HepG2 (cell line): ENCODE measurements at regions not wholly inside any gene's neighbourhood (a gene's known extent, or its start where the extent isn't known, plus 50 kb on each side); places are given as distances from the start of the nearest gene placed in this dataset.
"Not testable (repeated sequence)": the region's sequence is repeated elsewhere in the genome, so short reads cannot be mapped to it uniquely, and the experiment has no call there.

ENCODE experiments used
- ATAC-seq: fragments of 200-7000 bp; cut with Tn5 transposase; 3 replicates; pipeline ENCODE4 v1.9.1; 2020; ENCODE audit warnings: mild to moderate bottlenecking, moderate library complexity
- BruUV-seq: library from RNA; stranded (reverse); fragments of 400-500 nt; replicated peaks from 2 replicates; lab custom pipeline; 2021; lab: Mats Ljungman, UMichigan
- CTCF ChIA-PET: fragments of 300-600 bp; formaldehyde crosslinking; extraction: SDS; loops from one replicate; lab custom pipeline; 2021; ENCODE audit warnings: low total read pairs, inconsistent platforms, low intra/inter-chr PET ratio; lab: Yijun Ruan, JAX
- POLR2A ChIA-PET: fragments of 350-600 bp; sonication (Branson Sonifier 250); formaldehyde crosslinking; loops from one replicate; lab custom pipeline; 2020; ENCODE audit warnings: antibody characterized with exemption, inconsistent platforms; lab: Yijun Ruan, JAX
- DNase-seq: peaks from one replicate; pipeline ENCODE4 v3.0.0-alpha.2; 2015; ENCODE audit warnings: low spot score
- FAIRE-seq: peaks from 3 replicates; lab custom pipeline; 2011; peaks lifted over from hg19 to GRCh38; lab: Jason Lieb, UNC
- H2AFZ ChIP-seq: one replicate; pipeline ENCODE4 v1.6.1; 2011; ENCODE audit warnings: low read length, inconsistent platforms
- H3K27ac ChIP-seq: fragments of 300-600 bp; 3 replicates; pipeline ENCODE4 v1.8.0; 2011; ENCODE audit warnings: mixed run types, mild to moderate bottlenecking, mixed read lengths, low read length, inconsistent platforms; ENCODE audit not compliant: insufficient read depth; ENCODE audit errors: extremely low read length
- H3K27me3 ChIP-seq, 2 experiments: fragments of 200-600 bp in 1 of 2; 2 replicates in 1 of 2; 3 replicates in 1 of 2; pipeline versions ENCODE4 v1.6.0 to v1.8.0; 2011; ENCODE audit warnings: low read length in 2 of 2, mild to moderate bottlenecking in 2 of 2, moderate library complexity in 2 of 2, inconsistent platforms in 1 of 2; ENCODE audit not compliant: insufficient read depth in 2 of 2, control insufficient read depth in 1 of 2
- H3K36me3 ChIP-seq, 2 experiments: fragments of 200-600 bp in 1 of 2; replicated peaks in 1 of 2; 2 replicates in 1 of 2; 3 replicates in 1 of 2; pipeline versions ENCODE4 v1.5.1 to v1.8.0; 2011; ENCODE audit warnings: low read length in 2 of 2, inconsistent platforms in 1 of 2; ENCODE audit not compliant: insufficient read depth in 2 of 2, control insufficient read depth in 1 of 2
- H3K4me1 ChIP-seq: 2 replicates; pipeline ENCODE4 v1.5.1; 2012; ENCODE audit warnings: low read length, inconsistent platforms; ENCODE audit not compliant: insufficient read depth
- H3K4me2 ChIP-seq: 2 replicates; pipeline ENCODE4 v1.6.0; 2011; ENCODE audit warnings: low read depth, low read length, inconsistent platforms
- H3K4me3 ChIP-seq, 3 experiments: fragments of 200-600 bp in 1 of 3; sonication (generic), shearing (Covaris generic) in 1 of 3; replicated peaks in 1 of 3; 2 replicates each; pipeline ENCODE4 v1.5.1; 2011 to 2016; ENCODE audit warnings: low read length in 3 of 3, inconsistent platforms in 2 of 3, low read depth in 2 of 3, mild to moderate bottlenecking in 2 of 3, control low read depth in 1 of 3, mixed read lengths in 1 of 3; ENCODE audit not compliant: insufficient read depth in 1 of 3
- H3K79me2 ChIP-seq: one replicate; pipeline ENCODE4 v1.6.1; 2011; ENCODE audit warnings: low read length, inconsistent platforms; ENCODE audit not compliant: insufficient read depth
- H3K9ac ChIP-seq: 2 replicates; pipeline ENCODE4 v1.6.0; 2011; ENCODE audit warnings: mild to moderate bottlenecking, low read depth, low read length, inconsistent platforms; ENCODE audit not compliant: insufficient read depth
- H3K9me3 ChIP-seq: 2 replicates; pipeline ENCODE4 v1.5.1; 2012; ENCODE audit warnings: mild to moderate bottlenecking, low read length
- H4K20me1 ChIP-seq: 2 replicates; pipeline ENCODE4 v1.6.0; 2011; ENCODE audit warnings: inconsistent platforms, mild to moderate bottlenecking, low read length, moderate library complexity; ENCODE audit not compliant: insufficient read depth
- ELF3 ChIP-seq: IDR thresholded peaks from 2 replicates; pipeline ENCODE4 v1.6.1; 2016; ENCODE audit warnings: missing genetic modification reagents, missing compliant biosample characterization
- MZF1 ChIP-seq: sonication (generic); formaldehyde crosslinking; IDR thresholded peaks from 2 replicates; pipeline ENCODE4 v1.8.1; 2023; ENCODE audit warnings: mild to moderate bottlenecking, missing genetic modification reagents, borderline replicate concordance
- ZNF451 ChIP-seq: sonication (generic); formaldehyde crosslinking; IDR thresholded peaks from 2 replicates; pipeline ENCODE4 v1.5.0; 2020; ENCODE audit warnings: mild to moderate bottlenecking, missing genetic modification reagents
- ZNF839 ChIP-seq: sonication (generic); formaldehyde crosslinking; IDR thresholded peaks from 2 replicates; pipeline ENCODE4 v1.4.0; 2020; ENCODE audit warnings: missing genetic modification reagents, mild to moderate bottlenecking, borderline replicate concordance
- WGBS: methylation state at CpG from one replicate; pipeline ENCODE4 v1.1.6; 2017; ENCODE audit warnings: low lambda C conversion rate; 5-methylcytosine and 5-hydroxymethylcytosine counted together
- in situ Hi-C: cut with HindIII; loops from 2 replicates; pipeline ENCODE4 v1.10.0; 2017; ENCODE audit warnings: low pct_unique_long_range_greater_than_20kb; ENCODE audit not compliant: extremely low pct_ligation_motif_present
- intact Hi-C: fragments of 100-400 bp; cut with micrococcal nuclease; formaldehyde crosslinking; loops from one replicate; pipeline ENCODE4 v1.10.0; 2022; ENCODE audit not compliant: unreplicated experiment
- TF ChIP-seq, protein P1 (sequence below): sonication (generic); formaldehyde crosslinking; IDR thresholded peaks from 2 replicates; pipeline ENCODE4 v1.4.0; 2020; ENCODE audit warnings: mild to moderate bottlenecking, missing genetic modification reagents

- H3K27me3 ChIP-seq, H3K4me2 ChIP-seq, CTCF ChIA-PET, H3K9ac ChIP-seq, H3K36me3 ChIP-seq, H3K4me3 ChIP-seq, ATAC-seq, BruUV-seq, POLR2A ChIA-PET, intact Hi-C loops, H2AFZ ChIP-seq, FAIRE-seq, H4K20me1 ChIP-seq, H3K27ac ChIP-seq, H3K79me2 ChIP-seq, in situ Hi-C loops, DNase-seq, H3K9me3 ChIP-seq: not testable (repeated sequence)
- WGBS, result 96% methylated on average over 12 of the region's 12 CpGs
- H3K4me1 ChIP-seq, result peaks cover 18% of the 10 kb centered on the region
Observed at GRCh38 chr4:123012416-123012815, 90.0 kb upstream of the NUDT6 start.

DNA sequence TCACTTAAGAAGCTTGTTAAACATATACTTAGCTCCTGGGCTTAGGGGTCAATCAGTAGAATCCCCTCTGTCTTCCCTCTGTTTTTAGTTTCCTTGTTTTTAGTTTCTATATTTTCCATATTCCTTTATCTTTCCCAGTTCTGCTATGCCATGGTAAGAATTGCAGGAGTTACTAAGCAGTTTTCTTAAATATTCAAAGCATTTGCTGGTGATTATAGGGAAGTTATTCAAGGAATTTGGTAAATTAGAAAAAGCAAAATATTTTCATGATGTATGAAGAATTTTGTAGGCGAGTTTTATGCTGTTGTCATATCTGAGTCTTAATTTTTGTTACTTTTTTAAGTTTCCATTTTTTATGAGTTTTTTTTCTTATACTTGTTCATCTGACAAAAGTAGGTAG, 91.6 kb upstream of the NUDT6 start:
- 89% methylated on average over 1 of the region's 1 CpG for WGBS
- Histone ChIP-seq H3K4me3 (no peak overlapping the region), H3K79me2 (no peaks in the 10 kb centered on the region), H3K4me2 (no peak overlapping the region), H2AFZ (no peak overlapping the region), H3K9ac (no peak overlapping the region), H3K36me3 (peaks cover 0 to under 1% of the 10 kb centered on the region in 2 experiments; a peak in 1 of 5 replicates), H3K27me3 (no peaks in the 10 kb centered on the region), H4K20me1 (no peaks in the 10 kb centered on the region), H3K4me1 (peaks cover 13% of the 10 kb centered on the region), H3K27ac (no peak overlapping the region), H3K9me3 (no peaks in the 10 kb centered on the region)
- CTCF ChIA-PET, result no interaction called here
- in situ Hi-C loops (no loop called here), intact Hi-C loops (no loop called here)
- POLR2A ChIA-PET, result no interaction called here
- ATAC-seq (no peak), DNase-seq (no peak), FAIRE-seq (no peak)
- TF ChIP-seq ZNF451 (CRISPR knock-in tag) (no peak), ZNF839 (CRISPR knock-in tag) (no peak), MZF1 (CRISPR knock-in tag) (no peak), ELF3 (CRISPR knock-in tag) (no peak)
- TF ChIP-seq, protein P1, sequence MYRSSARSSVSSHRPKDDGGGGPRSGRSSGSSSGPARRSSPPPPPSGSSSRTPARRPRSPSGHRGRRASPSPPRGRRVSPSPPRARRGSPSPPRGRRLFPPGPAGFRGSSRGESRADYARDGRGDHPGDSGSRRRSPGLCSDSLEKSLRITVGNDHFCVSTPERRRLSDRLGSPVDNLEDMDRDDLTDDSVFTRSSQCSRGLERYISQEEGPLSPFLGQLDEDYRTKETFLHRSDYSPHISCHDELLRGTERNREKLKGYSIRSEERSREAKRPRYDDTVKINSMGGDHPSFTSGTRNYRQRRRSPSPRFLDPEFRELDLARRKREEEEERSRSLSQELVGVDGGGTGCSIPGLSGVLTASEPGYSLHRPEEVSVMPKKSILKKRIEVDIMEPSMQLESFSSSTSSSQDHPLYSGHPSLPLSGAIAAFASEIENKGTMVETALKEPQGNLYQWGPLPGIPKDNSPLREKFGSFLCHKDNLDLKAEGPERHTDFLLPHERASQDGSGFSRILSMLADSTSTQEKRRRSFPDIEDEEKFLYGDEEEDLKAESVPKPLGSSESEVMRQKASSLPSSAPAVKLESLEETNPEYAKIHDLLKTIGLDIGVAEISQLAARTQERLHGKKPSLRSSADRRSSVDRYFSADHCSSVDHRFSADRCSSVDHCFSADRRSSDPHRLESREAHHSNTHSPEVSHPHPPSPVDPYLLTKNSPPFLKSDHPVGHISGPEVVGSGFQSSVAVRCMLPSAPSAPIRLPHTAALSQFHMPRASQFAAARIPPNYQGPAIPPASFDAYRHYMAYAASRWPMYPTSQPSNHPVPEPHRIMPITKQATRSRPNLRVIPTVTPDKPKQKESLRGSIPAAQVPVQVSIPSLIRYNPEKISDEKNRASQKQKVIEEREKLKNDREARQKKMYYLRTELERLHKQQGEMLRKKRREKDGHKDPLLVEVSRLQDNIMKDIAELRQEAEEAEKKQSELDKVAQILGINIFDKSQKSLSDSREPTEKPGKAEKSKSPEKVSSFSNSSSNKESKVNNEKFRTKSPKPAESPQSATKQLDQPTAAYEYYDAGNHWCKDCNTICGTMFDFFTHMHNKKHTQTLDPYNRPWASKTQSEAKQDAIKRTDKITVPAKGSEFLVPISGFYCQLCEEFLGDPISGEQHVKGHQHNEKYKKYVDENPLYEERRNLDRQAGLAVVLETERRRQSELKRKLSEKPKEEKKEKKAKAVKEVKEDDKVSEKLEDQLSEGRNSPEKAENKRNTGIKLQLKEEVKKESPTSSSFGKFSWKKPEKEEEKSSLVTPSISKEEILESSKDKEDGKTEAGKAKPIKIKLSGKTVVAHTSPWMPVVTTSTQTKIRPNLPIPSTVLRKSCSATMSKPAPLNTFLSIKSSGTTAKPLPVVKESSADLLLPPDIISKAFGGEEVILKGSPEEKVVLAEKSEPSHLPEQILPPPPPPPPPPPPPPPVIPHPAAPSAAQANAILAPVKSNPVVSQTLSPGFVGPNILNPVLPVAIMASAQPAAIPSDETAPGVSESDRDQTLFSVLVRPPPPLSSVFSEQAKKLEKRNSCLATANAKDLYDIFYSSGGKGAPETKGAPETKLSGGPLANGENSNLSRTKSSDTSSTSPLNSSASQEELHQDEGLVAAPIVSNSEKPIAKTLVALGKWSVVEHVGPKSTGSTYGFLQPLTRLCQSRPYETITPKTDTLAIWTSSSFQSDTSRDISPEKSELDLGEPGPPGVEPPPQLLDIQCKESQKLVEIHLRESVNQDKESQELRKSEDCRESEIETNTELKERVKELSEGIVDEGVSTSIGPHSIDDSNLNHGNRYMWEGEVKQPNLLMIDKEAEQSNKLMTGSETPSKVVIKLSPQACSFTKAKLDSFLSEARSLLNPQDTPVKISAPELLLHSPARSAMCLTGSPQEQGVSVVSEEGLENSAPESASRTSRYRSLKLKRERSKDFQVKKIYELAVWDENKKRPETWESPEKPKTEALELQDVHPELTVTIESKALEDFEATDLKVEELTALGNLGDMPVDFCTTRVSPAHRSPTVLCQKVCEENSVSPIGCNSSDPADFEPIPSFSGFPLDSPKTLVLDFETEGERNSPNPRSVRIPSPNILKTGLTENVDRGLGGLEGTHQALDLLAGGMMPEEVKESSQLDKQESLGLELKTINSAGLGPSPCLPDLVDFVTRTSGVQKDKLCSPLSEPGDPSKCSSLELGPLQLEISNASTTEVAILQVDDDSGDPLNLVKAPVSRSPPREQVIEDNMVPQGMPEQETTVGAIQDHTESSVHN (CRISPR knock-in tag), result no peak
- no TSS peak for BruUV-seq
